Coronary artery (tissue), 2 donors: ENCODE measurements at regions not wholly inside any gene's neighbourhood (a gene's known extent, or its start where the extent isn't known, plus 50 kb on each side); places are given as distances from the start of the nearest gene placed in this dataset.

Experiments used
- DNase-seq: peaks from one replicate; pipeline ENCODE4 v3.0.0-alpha.2; 2017; ENCODE audit warnings: low spot score
- H3K27ac ChIP-seq, 2 donors: fragments of 200-600 bp; sonication (generic); one replicate each; pipeline ENCODE4 v1.5.1; 2016 to 2019
- H3K4me3 ChIP-seq: fragments of 200-600 bp; sonication (generic); 2 replicates; pipeline ENCODE4 v1.5.1; 2016; ENCODE audit warnings: mild to moderate bottlenecking, moderate library complexity
- TF ChIP-seq, protein P1 (sequence below): fragments of 200-600 bp; sonication (generic); IDR thresholded peaks from one replicate; pipeline ENCODE4 v1.5.1; 2019; ENCODE audit warnings: antibody characterized with exemption

DNA sequence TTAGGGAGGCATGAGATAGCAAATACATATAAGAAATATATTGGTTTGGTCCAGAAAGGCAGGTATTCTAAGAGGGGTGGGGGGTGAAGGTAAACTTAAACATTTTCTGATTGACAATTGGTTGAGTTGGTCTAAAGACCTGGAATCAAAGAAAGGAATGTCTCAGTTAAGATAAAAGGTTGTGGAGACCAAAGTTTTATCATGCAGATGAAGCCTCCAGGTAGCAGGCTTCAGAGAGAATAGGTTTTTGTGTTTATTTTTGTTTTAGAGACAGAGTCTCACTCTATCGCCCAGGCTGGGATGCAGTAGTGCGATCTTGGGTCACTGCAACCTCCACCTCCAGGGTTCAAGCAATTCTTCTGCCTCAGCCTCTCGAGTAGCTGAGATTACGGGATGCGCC, 80.5 kb downstream of the NPAP1 start:
- TF ChIP-seq, protein P1, sequence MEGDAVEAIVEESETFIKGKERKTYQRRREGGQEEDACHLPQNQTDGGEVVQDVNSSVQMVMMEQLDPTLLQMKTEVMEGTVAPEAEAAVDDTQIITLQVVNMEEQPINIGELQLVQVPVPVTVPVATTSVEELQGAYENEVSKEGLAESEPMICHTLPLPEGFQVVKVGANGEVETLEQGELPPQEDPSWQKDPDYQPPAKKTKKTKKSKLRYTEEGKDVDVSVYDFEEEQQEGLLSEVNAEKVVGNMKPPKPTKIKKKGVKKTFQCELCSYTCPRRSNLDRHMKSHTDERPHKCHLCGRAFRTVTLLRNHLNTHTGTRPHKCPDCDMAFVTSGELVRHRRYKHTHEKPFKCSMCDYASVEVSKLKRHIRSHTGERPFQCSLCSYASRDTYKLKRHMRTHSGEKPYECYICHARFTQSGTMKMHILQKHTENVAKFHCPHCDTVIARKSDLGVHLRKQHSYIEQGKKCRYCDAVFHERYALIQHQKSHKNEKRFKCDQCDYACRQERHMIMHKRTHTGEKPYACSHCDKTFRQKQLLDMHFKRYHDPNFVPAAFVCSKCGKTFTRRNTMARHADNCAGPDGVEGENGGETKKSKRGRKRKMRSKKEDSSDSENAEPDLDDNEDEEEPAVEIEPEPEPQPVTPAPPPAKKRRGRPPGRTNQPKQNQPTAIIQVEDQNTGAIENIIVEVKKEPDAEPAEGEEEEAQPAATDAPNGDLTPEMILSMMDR = no peak
- Histone ChIP-seq H3K4me3 (no peak overlapping the region), H3K27ac (no peak overlapping the region)
- no peak for DNase-seq

DNA sequence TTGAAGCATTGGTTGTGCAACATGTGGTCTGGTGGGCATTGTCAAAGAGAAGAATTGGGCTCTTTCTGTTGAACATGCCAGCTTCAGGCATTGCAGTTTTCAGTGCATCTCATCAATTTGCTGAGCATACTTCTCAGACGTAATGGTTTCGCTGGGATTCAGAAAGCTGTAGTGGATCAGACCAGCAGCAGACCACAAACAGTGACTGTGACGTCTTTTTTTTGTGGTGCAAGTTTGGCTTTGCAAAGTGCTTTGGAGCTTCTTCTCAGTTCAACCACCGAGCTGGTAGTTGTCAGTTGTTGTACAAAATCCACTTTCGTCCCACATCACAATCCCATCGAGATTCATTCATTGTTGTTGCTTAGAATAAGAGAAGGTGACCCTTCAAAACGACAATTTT, 84.5 kb downstream of the NPAP1 start:
- no peak overlapping the region for H3K4me3 ChIP-seq
- DNase-seq = no peak
- TF ChIP-seq, protein P1 = no peak
- H3K27ac ChIP-seq = no peak overlapping the region

DNA sequence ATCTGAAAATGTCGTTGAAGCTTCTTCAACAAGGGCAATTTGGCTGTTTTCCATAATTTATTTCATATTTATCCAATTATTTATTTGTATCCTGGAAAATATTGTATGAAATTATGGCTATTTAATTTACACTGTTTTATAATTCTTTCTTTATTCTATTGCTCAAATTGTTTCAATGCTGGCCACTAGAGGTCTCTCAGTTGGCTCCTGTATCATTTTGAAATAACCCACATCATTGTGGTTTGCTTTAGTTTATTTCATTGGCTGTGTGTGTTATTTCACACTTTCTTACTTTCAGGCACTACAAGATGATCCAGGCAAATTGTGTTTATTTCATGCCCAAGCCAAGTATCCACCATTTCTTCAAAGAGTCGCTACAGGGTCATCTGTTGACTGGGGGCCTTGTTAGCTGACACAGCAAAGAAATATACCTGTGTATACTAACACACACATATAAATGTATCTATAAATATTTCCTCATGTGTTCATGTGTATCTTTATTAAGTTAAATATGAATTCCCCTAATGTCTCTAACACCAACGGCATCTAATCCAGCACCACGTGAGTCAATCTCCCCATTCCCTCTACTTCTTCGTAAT, 86.2 kb downstream of the NPAP1 start:
- DNase-seq = no peak
- no peak overlapping the region for H3K27ac ChIP-seq
- no peak overlapping the region for H3K4me3 ChIP-seq
- TF ChIP-seq, protein P1 = no peak

DNA sequence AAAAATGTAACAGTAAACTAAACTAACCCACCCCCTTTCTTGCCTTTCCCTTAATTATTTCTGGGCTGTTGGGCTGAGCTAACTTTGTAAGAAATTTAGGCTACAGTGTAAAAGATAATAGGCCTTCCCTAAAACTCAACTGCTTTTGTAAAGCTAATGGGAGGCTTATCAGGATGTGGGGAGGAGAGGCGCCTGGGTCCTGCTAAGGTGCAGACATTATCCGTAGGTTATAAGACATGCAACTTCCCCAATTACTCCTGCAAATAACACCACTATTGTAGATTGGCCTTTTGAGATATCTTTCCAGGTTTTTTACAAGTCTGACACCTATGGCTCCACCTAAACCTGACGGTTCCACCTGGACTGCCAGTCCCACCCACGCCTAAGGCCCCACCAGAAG, 88.3 kb downstream of the NPAP1 start:
- H3K4me3 ChIP-seq = no peak overlapping the region
- no peak for DNase-seq
- H3K27ac ChIP-seq = no peak overlapping the region
- TF ChIP-seq, protein P1 = no peak

DNA sequence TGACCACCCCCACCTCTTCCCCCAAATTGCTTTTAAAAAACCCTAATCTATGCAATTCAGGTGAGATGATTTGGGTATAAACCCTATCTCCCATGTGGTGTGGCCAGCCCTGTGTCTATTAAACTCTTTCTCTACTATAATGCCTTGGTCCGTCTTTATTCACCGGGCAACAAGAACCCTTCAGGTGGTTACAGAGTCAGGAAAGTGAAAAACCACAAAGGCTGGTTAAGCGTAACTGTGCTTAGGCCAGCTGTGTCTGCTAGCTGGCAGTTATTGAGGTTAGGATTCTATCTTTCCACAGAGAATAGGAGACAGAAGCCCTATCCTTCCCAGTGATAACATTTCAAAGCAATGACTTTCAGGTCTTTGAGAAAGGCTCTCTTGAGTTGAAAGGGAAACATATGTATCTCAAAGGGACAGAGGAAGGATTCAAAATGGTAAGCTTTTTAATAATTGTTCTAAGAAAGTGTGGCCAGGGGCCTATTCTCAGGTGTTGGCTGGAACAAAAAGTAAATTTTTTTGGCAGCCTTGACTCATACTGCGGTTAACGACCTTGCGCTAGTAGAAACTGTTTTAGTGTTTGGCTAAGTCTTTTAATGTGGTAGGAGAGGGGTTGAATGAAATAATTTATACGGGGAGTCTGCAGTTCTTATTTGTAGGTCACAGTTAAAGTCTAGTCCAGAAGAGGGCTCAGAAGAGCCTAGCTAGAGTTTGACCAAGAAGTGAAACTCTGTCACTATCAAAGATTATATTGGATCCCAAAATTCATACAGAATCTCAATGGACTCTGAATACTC, 89.0 kb downstream of the NPAP1 start:
- no peak for DNase-seq
- Histone ChIP-seq H3K4me3 (no peak overlapping the region), H3K27ac (no peak overlapping the region)
- TF ChIP-seq, protein P1 = no peak

DNA sequence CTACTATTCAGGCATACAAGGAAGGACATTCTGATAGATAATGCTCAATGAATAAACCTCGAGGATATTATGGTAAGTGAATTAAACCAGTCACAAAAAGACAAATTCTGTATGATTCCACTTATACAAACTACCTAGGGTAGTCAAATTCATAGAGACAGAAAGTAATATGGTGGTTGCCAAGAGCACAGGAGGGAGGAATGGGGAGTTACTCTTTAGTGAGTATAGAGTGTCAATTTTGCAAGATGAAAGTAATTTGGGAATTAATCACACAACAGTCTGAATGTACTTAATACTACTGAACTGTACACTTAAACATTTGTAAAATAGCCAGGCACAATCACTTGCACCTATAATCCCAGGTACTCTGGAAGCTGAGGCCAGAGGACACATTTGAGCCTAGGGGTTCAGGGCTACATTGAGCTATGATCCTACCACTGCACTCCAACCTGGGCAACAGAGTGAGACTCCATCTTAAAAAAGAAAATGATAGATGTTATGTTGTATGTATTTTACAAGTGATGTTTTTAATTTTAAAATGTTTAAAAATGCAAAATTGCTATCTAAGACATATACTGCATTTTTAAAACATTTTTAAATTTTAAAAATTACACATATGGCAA, 91.0 kb downstream of the NPAP1 start:
- no peak for DNase-seq
- no peak overlapping the region for H3K4me3 ChIP-seq
- no peak overlapping the region for H3K27ac ChIP-seq
- TF ChIP-seq, protein P1 = no peak
